ENCODE measurements at regions not wholly inside any gene's neighbourhood (a gene's known extent, or its start where the extent isn't known, plus 50 kb on each side); places are given as distances from the start of the nearest gene placed in this dataset.

DNA sequence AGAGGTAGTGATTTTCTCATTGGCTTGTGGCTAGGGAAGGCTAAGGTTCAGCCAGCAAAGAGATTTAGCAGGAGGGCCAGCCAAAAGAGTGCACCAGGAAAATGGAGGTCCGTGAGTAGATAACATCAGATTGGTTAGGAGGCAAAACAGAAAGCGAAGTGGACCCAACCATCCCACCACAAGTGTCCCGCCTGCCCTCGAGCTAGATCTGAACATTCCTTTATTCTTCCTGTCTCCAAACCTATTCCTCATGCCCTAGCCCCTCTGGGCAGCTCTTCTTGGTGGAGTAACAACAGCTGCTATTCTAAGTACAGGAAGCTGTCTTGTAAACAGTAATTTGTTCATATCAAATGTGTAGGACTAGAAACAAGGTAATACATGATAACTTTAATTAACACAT, 85.7 kb upstream of the BET1 start:
- H3K27me3 ChIP-seq (ENCODE audit: low read depth, low read length) = 0 out of 2 replicates have a peak, but pooled peaks cover 11% of the 10 kb centered on the region
- H3K79me2 ChIP-seq (ENCODE audit: low read length) = no peaks in the 10 kb centered on the region
- no peak overlapping the region for H3K9ac ChIP-seq (ENCODE audit: low read length)
- no peaks in the 10 kb centered on the region for H3K9me3 ChIP-seq (ENCODE audit: insufficient read depth, low read length)
- H3K36me3 ChIP-seq (replicated peaks; ENCODE audit: low read depth, low read length) = no peaks in the 10 kb centered on the region
- no peak overlapping the region for H3K4me3 ChIP-seq (ENCODE audit: low read length)
- no peak for TF ChIP-seq EZH2phosphoT487 (IDR thresholded peaks at IDR 0.05; ENCODE audit: low read depth)
- H2AFZ ChIP-seq (ENCODE audit: low read depth, low read length) = no peak overlapping the region
- H3K4me1 ChIP-seq (ENCODE audit: low read length) = peaks cover 19% of the 10 kb centered on the region
- H3K27ac ChIP-seq (ENCODE audit: low read length) = no peak overlapping the region
- no peaks in the 10 kb centered on the region for H4K20me1 ChIP-seq (ENCODE audit: insufficient read depth, low read length)
- no peak overlapping the region for H3K4me2 ChIP-seq (ENCODE audit: low read length)

DNA sequence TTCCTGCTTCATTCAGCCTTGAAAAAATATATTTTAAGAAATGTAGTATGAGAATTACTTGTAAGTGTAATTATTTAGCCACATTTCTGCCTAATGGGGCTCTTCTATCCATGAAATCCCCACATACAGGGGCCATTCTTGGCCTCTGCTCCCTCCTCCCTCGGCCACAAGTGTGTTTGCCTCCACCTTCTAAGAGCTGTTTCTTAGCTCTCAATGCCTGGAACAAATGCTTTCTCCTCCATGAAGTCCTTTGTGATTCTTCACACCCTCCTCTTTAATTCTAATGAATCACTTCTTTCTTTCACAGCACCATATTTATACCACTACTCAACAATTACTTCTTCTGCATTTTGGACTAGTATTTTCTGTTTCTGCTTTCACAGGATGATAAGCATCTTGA, 88.8 kb upstream of the BET1 start:
- no peaks in the 10 kb centered on the region for H3K36me3 ChIP-seq (replicated peaks; ENCODE audit: low read depth, low read length)
- H3K79me2 ChIP-seq (ENCODE audit: low read length) = no peaks in the 10 kb centered on the region
- no peak overlapping the region for H3K9ac ChIP-seq (ENCODE audit: low read length)
- no peaks in the 10 kb centered on the region for H4K20me1 ChIP-seq (ENCODE audit: insufficient read depth, low read length)
- H3K9me3 ChIP-seq (ENCODE audit: insufficient read depth, low read length) = no peaks in the 10 kb centered on the region
- 0 out of 2 replicates have a peak, but pooled peaks cover 11% of the 10 kb centered on the region for H3K27me3 ChIP-seq (ENCODE audit: low read depth, low read length)
- H2AFZ ChIP-seq (ENCODE audit: low read depth, low read length) = no peak overlapping the region
- H3K4me1 ChIP-seq (ENCODE audit: low read length) = peaks cover 12% of the 10 kb centered on the region
- no peak overlapping the region for H3K27ac ChIP-seq (ENCODE audit: low read length)
- H3K4me2 ChIP-seq (ENCODE audit: low read length) = no peak overlapping the region
- TF ChIP-seq, protein P1, sequence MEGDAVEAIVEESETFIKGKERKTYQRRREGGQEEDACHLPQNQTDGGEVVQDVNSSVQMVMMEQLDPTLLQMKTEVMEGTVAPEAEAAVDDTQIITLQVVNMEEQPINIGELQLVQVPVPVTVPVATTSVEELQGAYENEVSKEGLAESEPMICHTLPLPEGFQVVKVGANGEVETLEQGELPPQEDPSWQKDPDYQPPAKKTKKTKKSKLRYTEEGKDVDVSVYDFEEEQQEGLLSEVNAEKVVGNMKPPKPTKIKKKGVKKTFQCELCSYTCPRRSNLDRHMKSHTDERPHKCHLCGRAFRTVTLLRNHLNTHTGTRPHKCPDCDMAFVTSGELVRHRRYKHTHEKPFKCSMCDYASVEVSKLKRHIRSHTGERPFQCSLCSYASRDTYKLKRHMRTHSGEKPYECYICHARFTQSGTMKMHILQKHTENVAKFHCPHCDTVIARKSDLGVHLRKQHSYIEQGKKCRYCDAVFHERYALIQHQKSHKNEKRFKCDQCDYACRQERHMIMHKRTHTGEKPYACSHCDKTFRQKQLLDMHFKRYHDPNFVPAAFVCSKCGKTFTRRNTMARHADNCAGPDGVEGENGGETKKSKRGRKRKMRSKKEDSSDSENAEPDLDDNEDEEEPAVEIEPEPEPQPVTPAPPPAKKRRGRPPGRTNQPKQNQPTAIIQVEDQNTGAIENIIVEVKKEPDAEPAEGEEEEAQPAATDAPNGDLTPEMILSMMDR (IDR thresholded peaks at IDR 0.05; ENCODE audit: low read depth, low read length) = no peak
- no peak for TF ChIP-seq EZH2phosphoT487 (IDR thresholded peaks at IDR 0.05; ENCODE audit: low read depth)
- H3K4me3 ChIP-seq (ENCODE audit: low read length) = no peak overlapping the region

DNA sequence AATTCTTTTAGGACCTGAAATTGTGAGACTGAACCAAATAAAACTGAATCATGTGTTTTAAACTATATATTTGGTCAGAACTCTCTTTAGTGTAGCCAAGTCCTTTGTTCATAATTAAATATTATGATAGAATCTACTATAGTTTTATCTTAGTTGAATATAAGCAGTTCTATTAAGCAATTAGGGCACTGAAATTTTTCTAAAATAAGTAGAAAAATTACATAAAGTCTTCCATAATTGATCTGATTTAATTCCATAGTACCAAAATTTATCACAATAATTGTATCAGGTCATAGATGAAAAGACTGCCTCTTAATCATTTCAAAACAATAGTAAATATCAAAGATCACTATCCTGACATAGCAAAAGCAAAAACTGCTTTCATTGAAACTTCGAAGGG, 90.1 kb upstream of the BET1 start:
- no peak for TF ChIP-seq EZH2phosphoT487 (IDR thresholded peaks at IDR 0.05; ENCODE audit: low read depth)
- TF ChIP-seq, protein P1 (IDR thresholded peaks at IDR 0.05; ENCODE audit: low read depth, low read length) = no peak
- Histone ChIP-seq H3K79me2 (ENCODE audit: low read length) (no peaks in the 10 kb centered on the region), H3K4me1 (ENCODE audit: low read length) (no peaks in the 10 kb centered on the region), H4K20me1 (ENCODE audit: insufficient read depth, low read length) (no peaks in the 10 kb centered on the region), H3K9ac (ENCODE audit: low read length) (no peak overlapping the region), H3K36me3 (replicated peaks; ENCODE audit: low read depth, low read length) (no peaks in the 10 kb centered on the region), H3K4me2 (ENCODE audit: low read length) (no peak overlapping the region), H2AFZ (ENCODE audit: low read depth, low read length) (no peak overlapping the region), H3K27me3 (ENCODE audit: low read depth, low read length) (0 out of 2 replicates have a peak, but pooled peaks cover 10% of the 10 kb centered on the region), H3K27ac (ENCODE audit: low read length) (no peak overlapping the region), H3K4me3 (ENCODE audit: low read length) (no peak overlapping the region), H3K9me3 (ENCODE audit: insufficient read depth, low read length) (no peaks in the 10 kb centered on the region)

DNA sequence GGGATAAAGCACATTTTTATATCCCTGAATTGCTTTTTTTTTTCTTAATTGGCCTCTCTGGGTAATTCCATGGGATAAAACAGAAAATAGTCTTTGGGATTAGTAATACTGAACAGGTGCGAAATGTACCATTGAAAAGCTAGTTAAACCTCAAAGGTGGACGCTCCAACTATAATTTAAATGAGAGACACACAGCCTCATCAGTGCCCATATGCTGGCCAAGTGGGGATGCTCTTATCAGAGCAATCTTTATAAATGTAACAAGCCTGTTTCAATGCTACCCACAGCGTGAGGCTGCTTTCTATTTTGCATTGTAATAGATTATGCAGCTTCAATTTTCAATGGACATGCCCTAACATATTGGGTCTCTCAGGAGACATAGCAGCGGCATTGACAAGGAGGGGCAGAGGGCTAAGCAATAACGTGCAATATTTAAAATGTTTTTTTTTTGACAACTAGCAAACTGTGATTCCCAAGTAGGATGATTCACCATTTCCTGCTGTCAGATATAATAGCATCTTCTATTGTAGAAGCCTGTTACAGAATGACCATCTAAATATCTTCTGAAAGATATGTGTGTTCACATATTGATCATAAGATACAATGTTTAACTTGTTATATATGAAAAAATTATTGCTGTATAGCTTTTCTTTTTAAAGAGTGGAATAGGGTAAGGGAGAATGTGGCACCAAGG, 91.3 kb upstream of the BET1 start:
- H3K27ac ChIP-seq (ENCODE audit: low read length) = no peak overlapping the region
- H3K36me3 ChIP-seq (replicated peaks; ENCODE audit: low read depth, low read length) = no peaks in the 10 kb centered on the region
- H3K79me2 ChIP-seq (ENCODE audit: low read length) = no peaks in the 10 kb centered on the region
- H3K4me1 ChIP-seq (ENCODE audit: low read length) = no peaks in the 10 kb centered on the region
- H3K27me3 ChIP-seq (ENCODE audit: low read depth, low read length) = 0 out of 2 replicates have a peak, but pooled peaks cover 6% of the 10 kb centered on the region
- TF ChIP-seq, protein P1 (IDR thresholded peaks at IDR 0.05; ENCODE audit: low read depth, low read length) = no peak
- no peak for TF ChIP-seq EZH2phosphoT487 (IDR thresholded peaks at IDR 0.05; ENCODE audit: low read depth)
- H3K4me3 ChIP-seq (ENCODE audit: low read length) = no peak overlapping the region
- no peak overlapping the region for H3K9ac ChIP-seq (ENCODE audit: low read length)
- no peaks in the 10 kb centered on the region for H3K9me3 ChIP-seq (ENCODE audit: insufficient read depth, low read length)
- no peak overlapping the region for H2AFZ ChIP-seq (ENCODE audit: low read depth, low read length)
- no peak overlapping the region for H3K4me2 ChIP-seq (ENCODE audit: low read length)
- no peaks in the 10 kb centered on the region for H4K20me1 ChIP-seq (ENCODE audit: insufficient read depth, low read length)

All from OCI-LY3 (cell line).